H1 (cell line): ENCODE measurements at regions not wholly inside any gene's neighbourhood (a gene's known extent, or its start where the extent isn't known, plus 50 kb on each side); places are given as distances from the start of the nearest gene placed in this dataset.

Experiments
- CTCF ChIA-PET: fragments of 300-600 bp; sonication (Branson Sonifier 250); formaldehyde crosslinking; loops from one replicate; lab custom pipeline; 2021; ENCODE audit not compliant: partially characterized antibody; lab: Charles Lee
- POLR2A ChIA-PET: fragments of 300-600 bp; sonication (Branson Sonifier 250); formaldehyde crosslinking; loops from one replicate; lab custom pipeline; 2021; ENCODE audit warnings: inconsistent platforms; ENCODE audit not compliant: partially characterized antibody; lab: Charles Lee
- DNase-seq, 2 experiments: peaks; one replicate each; pipeline versions ENCODE4 v3.0.0 to v3.0.0-alpha.2; 2010 to 2022; ENCODE audit warnings: low spot score in 2 of 2, low read depth in 1 of 2, mixed read lengths in 1 of 2
- FAIRE-seq: peaks from 2 replicates; lab custom pipeline; 2011; peaks lifted over from hg19 to GRCh38; lab: Jason Lieb, UNC
- H2AFZ ChIP-seq: 2 replicates; pipeline ENCODE4 v1.8.1; 2012; ENCODE audit warnings: low read length, inconsistent platforms
- H2AK5ac ChIP-seq: 2 replicates; pipeline ENCODE4 v1.6.1; 2013; ENCODE audit warnings: low read depth, low read length
- H2BK120ac ChIP-seq: replicated peaks from 2 replicates; pipeline ENCODE3; 2013; ENCODE audit warnings: low read depth, low read length, inconsistent platforms
- H2BK12ac ChIP-seq: 2 replicates; pipeline ENCODE4 v1.6.1; 2013; ENCODE audit warnings: low read depth, low read length
- H2BK15ac ChIP-seq: 2 replicates; pipeline ENCODE4 v1.6.1; 2013; ENCODE audit warnings: low read length
- H2BK20ac ChIP-seq: 2 replicates; pipeline ENCODE4 v1.6.1; 2013; ENCODE audit warnings: low read length
- H2BK5ac ChIP-seq: 2 replicates; pipeline ENCODE4 v1.6.1; 2013; ENCODE audit warnings: low read depth, low read length
- H3K14ac ChIP-seq: 2 replicates; pipeline ENCODE4 v1.6.1; 2013; ENCODE audit warnings: inconsistent platforms; ENCODE audit not compliant: insufficient read length
- H3K18ac ChIP-seq: 2 replicates; pipeline ENCODE4 v1.6.1; 2013; ENCODE audit warnings: low read length; ENCODE audit errors: extremely low read depth
- H3K23ac ChIP-seq: 2 replicates; pipeline ENCODE4 v1.6.1; 2013; ENCODE audit warnings: inconsistent platforms; ENCODE audit not compliant: insufficient read length
- H3K23me2 ChIP-seq: 2 replicates; pipeline ENCODE4 v1.6.1; 2013; ENCODE audit warnings: low read depth, low read length
- H3K27ac ChIP-seq: 2 replicates; pipeline ENCODE4 v1.6.1; 2011; ENCODE audit warnings: low read depth, low read length, inconsistent platforms
- H3K27me3 ChIP-seq, 4 experiments: replicated peaks in 1 of 4; 1 replicate in 1 of 4; 2 replicates in 3 of 4; pipeline versions ENCODE4 v1.6.1 to v1.8.1; 2011 to 2013; ENCODE audit warnings: low read length in 3 of 4, mild to moderate bottlenecking in 3 of 4, inconsistent platforms in 2 of 4, mixed read lengths in 2 of 4, moderate library complexity in 1 of 4; ENCODE audit not compliant: control insufficient read depth in 3 of 4, insufficient read depth in 3 of 4; ENCODE audit errors: extremely low read depth in 1 of 4
- H3K36me3 ChIP-seq, 4 experiments: 2 replicates each; pipeline versions ENCODE4 v1.6.1 to v1.8.1; 2011 to 2013; ENCODE audit warnings: mild to moderate bottlenecking in 4 of 4, low read length in 3 of 4, moderate library complexity in 2 of 4, control low read depth in 1 of 4, inconsistent platforms in 1 of 4; ENCODE audit not compliant: insufficient read depth in 4 of 4, control insufficient read depth in 2 of 4
- H3K4ac ChIP-seq: replicated peaks from 2 replicates; pipeline ENCODE3; 2013; ENCODE audit warnings: low read length, low read depth, mixed read lengths, inconsistent platforms; ENCODE audit not compliant: insufficient read length
- H3K4me1 ChIP-seq, 4 experiments: replicated peaks in 1 of 4; 1 replicate in 1 of 4; 2 replicates in 3 of 4; pipeline versions ENCODE4 v1.6.1 to v1.8.1; 2011 to 2013; ENCODE audit warnings: low read length in 3 of 4, inconsistent platforms in 2 of 4, mixed read lengths in 1 of 4; ENCODE audit not compliant: insufficient read depth in 4 of 4, control insufficient read depth in 3 of 4
- H3K4me2 ChIP-seq, 2 experiments: 2 replicates each; pipeline versions ENCODE4 v1.6.1 to v1.8.1; 2011 to 2013; ENCODE audit warnings: low read depth in 2 of 2, low read length in 2 of 2, control low read depth in 1 of 2, inconsistent platforms in 1 of 2, mild to moderate bottlenecking in 1 of 2; ENCODE audit not compliant: insufficient read depth in 1 of 2
- H3K4me3 ChIP-seq, 4 experiments: fragments of 200-600, 300-600 bp in 1 of 4; sonication (generic), shearing (Covaris generic), sonication (Bioruptor Twin) in 1 of 4; 2 replicates each; pipeline versions ENCODE4 v1.5.1 to v1.8.1; 2011 to 2016; ENCODE audit warnings: low read length in 4 of 4, low read depth in 3 of 4, control low read depth in 2 of 4, inconsistent platforms in 2 of 4, mild to moderate bottlenecking in 2 of 4, mixed read lengths in 1 of 4, moderate library complexity in 1 of 4; ENCODE audit not compliant: insufficient read depth in 2 of 4; ENCODE audit errors: extremely low read depth in 1 of 4
- H3K56ac ChIP-seq: replicated peaks from 2 replicates; pipeline ENCODE3; 2013; ENCODE audit warnings: low read depth, mild to moderate bottlenecking, mixed read lengths, low read length, inconsistent platforms; ENCODE audit not compliant: insufficient read length
- H3K79me1 ChIP-seq: 2 replicates; pipeline ENCODE4 v1.6.1; 2013; ENCODE audit warnings: low read depth, low read length, control low read depth
- H3K79me2 ChIP-seq, 2 experiments: 2 replicates each; pipeline versions ENCODE4 v1.6.1 to v1.8.1; 2012 to 2013; ENCODE audit warnings: low read length in 2 of 2, mild to moderate bottlenecking in 2 of 2, inconsistent platforms in 1 of 2; ENCODE audit not compliant: insufficient read depth in 2 of 2, control insufficient read depth in 1 of 2
- H3K9ac ChIP-seq, 4 experiments: replicated peaks in 1 of 4; 1 replicate in 1 of 4; 2 replicates in 3 of 4; pipeline versions ENCODE4 v1.6.1 to v1.8.1; 2011 to 2013; ENCODE audit warnings: low read depth in 3 of 4, low read length in 3 of 4, control low read depth in 2 of 4, mild to moderate bottlenecking in 2 of 4, moderate library complexity in 2 of 4, inconsistent platforms in 1 of 4; ENCODE audit errors: extremely low read depth in 1 of 4
- H3K9me3 ChIP-seq, 2 experiments: 2 replicates each; pipeline versions ENCODE4 v1.6.1 to v1.8.1; 2012 to 2013; ENCODE audit warnings: mild to moderate bottlenecking in 2 of 2, moderate library complexity in 2 of 2, control low read depth in 1 of 2, inconsistent platforms in 1 of 2, low read depth in 1 of 2, low read length in 1 of 2, mixed read lengths in 1 of 2; ENCODE audit not compliant: insufficient read depth in 2 of 2
- H4K20me1 ChIP-seq, 2 experiments: replicated peaks in 1 of 2; 2 replicates each; pipeline versions ENCODE3 to v1.8.1; 2011 to 2013; ENCODE audit warnings: inconsistent platforms in 2 of 2, low read length in 2 of 2, mild to moderate bottlenecking in 1 of 2; ENCODE audit not compliant: insufficient read depth in 2 of 2, control insufficient read depth in 1 of 2
- H4K5ac ChIP-seq: 2 replicates; pipeline ENCODE4 v1.6.1; 2013; ENCODE audit warnings: low read length, low read depth, mixed read lengths, inconsistent platforms; ENCODE audit not compliant: insufficient read length
- H4K8ac ChIP-seq: 2 replicates; pipeline ENCODE4 v1.8.0; 2013; ENCODE audit warnings: mild to moderate bottlenecking, moderate library complexity, low read length, inconsistent platforms; ENCODE audit not compliant: insufficient read depth; ENCODE audit errors: extremely low read depth
- H4K91ac ChIP-seq: replicated peaks from 2 replicates; pipeline ENCODE3; 2013; ENCODE audit warnings: low read length, mixed read lengths, inconsistent platforms; ENCODE audit not compliant: insufficient read length
- ASH2L ChIP-seq: fragments of 200-600, 300-600 bp; sonication (generic); IDR thresholded peaks from one replicate; pipeline ENCODE4 v1.7.1; 2017; ENCODE audit warnings: low read length
- ATF2 ChIP-seq: IDR thresholded peaks from 2 replicates; pipeline ENCODE4 v1.6.1; 2012; ENCODE audit warnings: low read length, inconsistent platforms
- CBX8 ChIP-seq: fragments of 300-800, 300-1000 bp; sonication (generic); IDR thresholded peaks from 2 replicates; pipeline ENCODE4 v1.7.1; 2016; ENCODE audit warnings: low read depth, low read length, borderline replicate concordance
- CHD1 ChIP-seq: IDR thresholded peaks from 2 replicates; pipeline ENCODE4 v1.6.1; 2012; ENCODE audit warnings: low read depth, low read length, improper control_type of control experiment
- JUN ChIP-seq: IDR thresholded peaks from 2 replicates; pipeline ENCODE4 v1.6.1; 2011; ENCODE audit warnings: low read depth, mild to moderate bottlenecking, improper control_type of control experiment, low read length
- KDM4A ChIP-seq: IDR thresholded peaks from one replicate; pipeline ENCODE4 v1.7.1; 2012; ENCODE audit warnings: low read depth, mild to moderate bottlenecking, moderate library complexity, low read length, inconsistent platforms; ENCODE audit not compliant: severe bottlenecking
- KDM5A ChIP-seq: fragments of 200-600 bp; IDR thresholded peaks from 2 replicates; pipeline ENCODE4 v1.7.1; 2012; ENCODE audit warnings: mild to moderate bottlenecking, low read length, inconsistent platforms, mixed read lengths
- RAD21 ChIP-seq, 2 experiments: IDR thresholded peaks in 1 of 2; conservative IDR thresholded peaks in 1 of 2; 2 replicates each; pipeline ENCODE4 v1.6.1; 2011; ENCODE audit warnings: low read depth in 2 of 2, low read length in 2 of 2, improper control_type of control experiment in 1 of 2, inconsistent platforms in 1 of 2, mild to moderate bottlenecking in 1 of 2, moderate library complexity in 1 of 2
- SAP30 ChIP-seq: fragments of 300-600 bp; sonication (generic); IDR thresholded peaks from 2 replicates; pipeline ENCODE4 v1.7.1; 2012; ENCODE audit warnings: low read length, moderate library complexity, mild to moderate bottlenecking, inconsistent platforms; ENCODE audit not compliant: insufficient read depth, insufficient replicate concordance
- SIN3A ChIP-seq, 2 experiments: IDR thresholded peaks in 1 of 2; conservative IDR thresholded peaks in 1 of 2; 2 replicates each; pipeline ENCODE4 v1.6.1; 2011 to 2012; ENCODE audit warnings: low read length in 2 of 2, improper control_type of control experiment in 1 of 2, low read depth in 1 of 2, mild to moderate bottlenecking in 1 of 2
- SP1 ChIP-seq: IDR thresholded peaks from 2 replicates; pipeline ENCODE4 v1.6.1; 2011; ENCODE audit warnings: low read depth, low read length
- SRF ChIP-seq: IDR thresholded peaks from 2 replicates; pipeline ENCODE4 v1.6.1; 2011; ENCODE audit warnings: mild to moderate bottlenecking, low read depth, low read length, moderate library complexity
- TAF1 ChIP-seq: IDR thresholded peaks from 2 replicates; pipeline ENCODE4 v1.6.1; 2011; ENCODE audit warnings: mild to moderate bottlenecking, low read depth, low read length
- WGBS, 2 experiments: shearing (Covaris generic) in 1 of 2; methylation state at CpG; one replicate each; pipeline versions ENCODE4 v1.1.6 to v1.1.7; 2013 to 2015; ENCODE audit warnings: low lambda C conversion rate in 2 of 2, mixed read lengths in 2 of 2, inconsistent platforms in 1 of 2, low coverage in 1 of 2, missing lambda C conversion rate in 1 of 2; ENCODE audit not compliant: insufficient replicate concordance in 2 of 2, insufficient coverage in 1 of 2, insufficient read length in 1 of 2; ENCODE audit errors: extremely low coverage in 1 of 2, missing lambda C conversion rate in 1 of 2; 5-methylcytosine and 5-hydroxymethylcytosine counted together

DNA sequence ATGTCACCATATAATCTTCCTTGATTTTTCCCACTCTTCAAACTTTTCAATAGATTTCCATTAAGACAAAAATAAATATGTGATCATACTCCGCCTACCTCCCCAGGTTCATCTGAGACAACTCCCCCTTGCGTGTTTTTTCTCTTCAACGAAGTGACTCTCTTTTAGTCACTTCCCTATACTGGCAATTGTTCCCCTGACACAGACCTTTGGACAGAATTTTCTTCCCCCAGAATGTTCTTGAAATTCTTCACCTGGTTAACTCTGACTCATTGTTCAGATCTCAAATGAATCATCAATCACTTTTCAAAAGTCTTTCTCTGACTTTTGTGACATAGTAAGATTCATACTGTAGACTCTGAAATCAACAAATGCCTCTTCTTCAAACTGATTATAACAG, 727.3 kb upstream of the LMO3 start:
- Histone ChIP-seq H4K8ac (no peak overlapping the region), H2AK5ac (no peak overlapping the region), H3K9me3 (no peaks in the 10 kb centered on the region), H3K79me1 (no peaks in the 10 kb centered on the region), H3K14ac (no peak overlapping the region), H4K20me1 (no peaks in the 10 kb centered on the region), H3K4ac (no peak overlapping the region), H3K4me2 (no peak overlapping the region), H3K18ac (no peak overlapping the region), H4K91ac (no peak overlapping the region), H3K36me3 (no peaks in the 10 kb centered on the region), H2BK5ac (no peak overlapping the region), H3K23me2 (no peaks in the 10 kb centered on the region), H4K5ac (no peak overlapping the region), H2BK12ac (no peak overlapping the region), H3K27ac (no peak overlapping the region), H3K4me3 (no peak overlapping the region), H3K9ac (no peak overlapping the region), H3K79me2 (no peaks in the 10 kb centered on the region), H2AFZ (no peak overlapping the region), H2BK120ac (no peak overlapping the region), H3K23ac (no peak overlapping the region), H3K56ac (no peak overlapping the region), H2BK20ac (no peak overlapping the region), H3K27me3 (no peaks in the 10 kb centered on the region), H3K4me1 (no peaks in the 10 kb centered on the region), H2BK15ac (no peak overlapping the region)
- DNase-seq (no peak), FAIRE-seq (no peak)
- WGBS, 2 experiments = 90% methylated on average over 3 of the region's 3 CpGs; no CpG with 5 or more reads in 1 of the 2 experiments
- POLR2A ChIA-PET = no interaction called here
- CTCF ChIA-PET = no interaction called here
- no peak for TF ChIP-seq SIN3A (conservative IDR thresholded peaks at IDR 0.05 in 1 of 2, IDR thresholded peaks at IDR 0.05 in 1 of 2; ENCODE audit: low read depth in 1 of 2, low read length in 2 of 2)
- no peak for TF ChIP-seq CBX8
- no peak for TF ChIP-seq KDM4A
- no peak for TF ChIP-seq TAF1
- no peak for TF ChIP-seq ATF2
- no peak for TF ChIP-seq SP1
- TF ChIP-seq CHD1 = no peak
- TF ChIP-seq SRF = no peak
- no peak for TF ChIP-seq ASH2L
- TF ChIP-seq JUN = no peak
- TF ChIP-seq SAP30 = no peak
- no peak for TF ChIP-seq RAD21 (IDR thresholded peaks at IDR 0.05 in 1 of 2, conservative IDR thresholded peaks at IDR 0.05 in 1 of 2; ENCODE audit: low read depth in 2 of 2, low read length in 2 of 2)
- TF ChIP-seq KDM5A = no peak
